MG63 (cell line): ENCODE measurements at regions not wholly inside any gene's neighbourhood (a gene's known extent, or its start where the extent isn't known, plus 50 kb on each side); places are given as distances from the start of the nearest gene placed in this dataset.
A peak's percentile ranks its signal among the peaks of the same experiment; 100 is the strongest.
"Not testable (repeated sequence)": the region's sequence is repeated elsewhere in the genome, so short reads cannot be mapped to it uniquely, and the experiment has no call there.

Experiments used
- DNase-seq: peaks from one replicate; pipeline ENCODE4 v3.0.0-alpha.2; 2020
- H3K27me3 ChIP-seq: fragments of 250-450 bp; sonication (Bioruptor Pico); 2 replicates; pipeline ENCODE4 v1.5.1; 2020; ENCODE audit warnings: mild to moderate bottlenecking, moderate library complexity
- H3K36me3 ChIP-seq: fragments of 250-450 bp; sonication (Bioruptor Pico); 2 replicates; pipeline ENCODE4 v1.5.1; 2020; ENCODE audit warnings: mild to moderate bottlenecking, moderate library complexity
- H3K4me3 ChIP-seq: fragments of 250-450 bp; sonication (Bioruptor Pico); 2 replicates; pipeline ENCODE4 v1.5.1; 2020; ENCODE audit warnings: mild to moderate bottlenecking, moderate library complexity
- H3K9me3 ChIP-seq: fragments of 250-450 bp; sonication (Bioruptor Pico); 2 replicates; pipeline ENCODE4 v1.5.1; 2020; ENCODE audit warnings: mild to moderate bottlenecking, moderate library complexity

DNA sequence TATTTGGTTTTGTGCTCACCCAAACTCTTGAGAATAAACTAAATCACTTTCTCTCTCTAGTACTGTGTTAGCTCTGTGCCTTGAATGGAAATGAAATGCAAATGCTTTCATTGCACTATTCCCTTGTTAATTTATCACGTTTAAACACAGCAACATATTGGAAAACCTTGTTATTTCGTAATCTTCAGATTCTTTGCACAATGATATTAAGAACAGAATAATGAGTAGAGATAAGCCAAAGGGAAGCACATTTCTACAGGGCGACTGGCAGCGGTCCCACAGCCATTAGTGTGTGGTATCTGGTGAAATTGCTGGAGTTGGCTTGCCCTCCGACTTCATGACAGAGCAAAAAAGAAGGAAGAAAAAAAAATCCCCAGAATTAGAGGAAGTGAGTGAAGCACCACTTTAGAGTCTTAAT is 166.1 kb upstream of the E2F7 start:
- H3K36me3 ChIP-seq = no peaks in the 10 kb centered on the region
- H3K27me3 ChIP-seq = no peaks in the 10 kb centered on the region
- no peaks in the 10 kb centered on the region for H3K9me3 ChIP-seq
- H3K4me3 ChIP-seq = no peak overlapping the region
- DNase-seq = peak; percentile 64

DNA sequence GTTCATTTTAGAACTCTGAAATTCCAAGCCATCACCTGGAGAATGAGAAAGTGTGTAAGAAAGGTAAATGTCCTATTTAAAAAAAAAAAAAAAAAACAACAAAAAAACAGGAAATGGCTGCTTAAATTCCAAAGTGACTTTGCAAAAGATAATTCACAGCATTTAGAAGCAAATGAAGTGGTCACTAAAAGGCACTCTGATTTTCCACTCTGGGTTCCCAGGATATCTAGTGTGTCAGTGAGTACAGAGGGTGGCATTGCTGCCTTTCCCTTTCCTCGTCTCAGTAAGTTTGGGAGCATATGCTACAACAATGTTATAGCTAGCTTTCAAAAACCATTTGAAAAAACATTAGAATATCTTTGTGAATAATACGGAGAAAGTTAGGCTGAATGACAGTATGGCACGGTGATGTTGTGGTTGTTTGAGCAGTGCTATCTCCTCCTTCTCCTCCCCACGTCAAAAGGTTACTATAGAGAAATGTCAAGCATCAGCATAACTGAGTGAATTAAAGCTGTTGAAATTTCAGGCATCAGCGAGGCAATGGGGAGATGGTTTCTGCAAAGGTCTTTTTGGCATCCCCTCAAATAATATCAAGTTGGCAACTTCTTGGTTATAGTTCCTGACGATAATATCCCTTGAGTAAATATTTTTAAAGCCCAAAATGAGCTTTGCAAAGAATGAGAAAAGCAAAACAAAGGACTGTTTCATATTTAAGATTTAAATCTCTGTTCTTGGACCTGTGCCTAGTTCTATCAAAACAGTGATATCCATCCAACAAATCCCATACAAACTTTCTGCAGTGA is 164.5 kb upstream of the E2F7 start:
- no peak for DNase-seq
- no peaks in the 10 kb centered on the region for H3K9me3 ChIP-seq
- H3K4me3 ChIP-seq = no peak overlapping the region
- H3K36me3 ChIP-seq = no peaks in the 10 kb centered on the region
- H3K27me3 ChIP-seq = no peaks in the 10 kb centered on the region

- H3K27me3 ChIP-seq = no peaks in the 10 kb centered on the region
- H3K4me3 ChIP-seq = no peak overlapping the region
- no peaks in the 10 kb centered on the region for H3K36me3 ChIP-seq
- DNase-seq = no peak
- no peaks in the 10 kb centered on the region for H3K9me3 ChIP-seq
Observed at GRCh38 chr12:77228376-77228775, 163.0 kb upstream of the E2F7 start.

DNA sequence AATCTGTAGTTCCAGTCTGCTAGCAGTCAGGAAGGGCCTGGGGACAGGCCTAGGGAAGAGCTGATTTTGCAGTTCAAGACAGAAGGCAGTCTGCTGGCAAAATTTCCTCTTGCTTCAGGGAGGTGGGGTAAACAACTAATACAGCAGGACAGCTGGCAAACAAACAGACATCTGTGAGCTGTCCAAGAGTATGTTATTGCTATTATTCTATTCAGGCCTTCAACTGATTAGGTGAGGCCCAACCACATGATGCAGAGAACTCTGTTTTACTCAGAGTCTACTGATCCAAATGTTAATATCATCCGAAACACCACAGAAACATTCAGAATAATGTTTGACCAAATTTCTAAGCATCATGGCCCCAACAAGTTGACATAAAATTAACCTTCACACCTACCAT is 161.0 kb upstream of the E2F7 start:
- no peak for DNase-seq
- no peaks in the 10 kb centered on the region for H3K27me3 ChIP-seq

DNA sequence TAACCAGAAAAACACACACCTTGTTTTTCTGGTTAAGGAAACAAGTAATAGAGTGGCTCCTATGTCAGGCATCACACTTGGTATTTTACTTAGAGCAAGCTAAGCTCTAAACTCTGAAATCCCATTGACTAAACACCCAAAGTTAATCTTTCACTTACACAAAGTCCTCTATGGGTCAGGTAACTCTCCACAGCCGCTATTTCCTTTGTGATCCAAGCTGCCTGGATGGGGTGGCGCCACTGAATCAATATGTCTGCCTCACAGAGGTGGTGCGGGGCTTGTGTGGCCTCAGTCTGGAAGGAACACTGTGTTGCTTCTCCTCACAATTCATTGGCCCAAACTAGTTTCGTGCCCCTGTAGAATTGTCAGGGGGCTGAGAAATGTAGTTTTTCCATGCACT is 160.0 kb upstream of the E2F7 start:
- Histone ChIP-seq H3K9me3 (no peaks in the 10 kb centered on the region), H3K4me3 (no peak overlapping the region), H3K36me3 (no peaks in the 10 kb centered on the region), H3K27me3 (no peaks in the 10 kb centered on the region)
- no peak for DNase-seq

More for the DNA sequence above, 161.0 kb upstream of the E2F7 start:
- Histone ChIP-seq H3K36me3 (no peaks in the 10 kb centered on the region), H3K4me3 (no peak overlapping the region), H3K9me3 (no peaks in the 10 kb centered on the region)

DNA sequence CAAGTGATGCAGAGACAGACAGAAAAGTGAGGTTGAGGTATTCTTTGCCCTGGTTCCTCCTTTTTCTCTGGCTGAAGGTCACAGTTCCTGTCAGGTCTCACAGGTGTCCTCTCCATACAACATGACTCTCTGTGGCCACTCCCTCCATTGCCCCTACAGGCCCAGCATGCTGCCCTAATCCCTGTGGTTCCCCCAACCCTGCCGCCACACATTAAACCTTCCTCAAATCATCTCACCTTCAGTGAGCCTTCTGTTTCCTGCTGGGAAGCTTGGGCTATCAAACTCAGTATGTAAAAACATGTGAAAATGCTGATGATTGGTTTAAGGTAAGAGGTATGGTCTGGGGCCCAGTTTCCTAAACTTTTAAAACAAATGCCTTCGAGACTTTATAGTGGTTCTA is 159.0 kb upstream of the E2F7 start:
- no peaks in the 10 kb centered on the region for H3K9me3 ChIP-seq
- no peaks in the 10 kb centered on the region for H3K36me3 ChIP-seq
- no peak overlapping the region for H3K4me3 ChIP-seq
- no peak for DNase-seq
- H3K27me3 ChIP-seq = no peaks in the 10 kb centered on the region

DNA sequence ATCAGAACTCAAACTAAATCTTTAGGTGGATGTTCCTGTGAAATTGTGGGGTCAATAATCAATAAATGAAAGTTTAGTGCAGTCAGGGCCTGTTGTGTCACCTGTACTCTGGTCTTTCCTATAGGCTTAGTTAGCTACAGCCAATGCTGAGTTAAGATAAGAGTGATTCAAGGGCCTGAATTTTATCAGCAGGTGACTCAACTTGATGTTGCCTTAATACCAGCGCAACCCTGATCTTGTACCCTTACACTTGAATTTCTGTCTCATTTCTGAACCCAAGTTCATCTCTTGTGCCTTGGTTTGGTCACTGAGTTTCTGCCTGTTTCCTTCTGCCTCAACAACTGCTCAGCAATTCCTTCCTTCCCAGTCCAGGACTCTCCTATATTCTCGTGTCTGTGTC is 157.0 kb upstream of the E2F7 start:
- H3K9me3 ChIP-seq = no peaks in the 10 kb centered on the region
- H3K27me3 ChIP-seq = no peaks in the 10 kb centered on the region
- H3K36me3 ChIP-seq = no peaks in the 10 kb centered on the region
- H3K4me3 ChIP-seq = no peak overlapping the region
- DNase-seq = no peak

DNA sequence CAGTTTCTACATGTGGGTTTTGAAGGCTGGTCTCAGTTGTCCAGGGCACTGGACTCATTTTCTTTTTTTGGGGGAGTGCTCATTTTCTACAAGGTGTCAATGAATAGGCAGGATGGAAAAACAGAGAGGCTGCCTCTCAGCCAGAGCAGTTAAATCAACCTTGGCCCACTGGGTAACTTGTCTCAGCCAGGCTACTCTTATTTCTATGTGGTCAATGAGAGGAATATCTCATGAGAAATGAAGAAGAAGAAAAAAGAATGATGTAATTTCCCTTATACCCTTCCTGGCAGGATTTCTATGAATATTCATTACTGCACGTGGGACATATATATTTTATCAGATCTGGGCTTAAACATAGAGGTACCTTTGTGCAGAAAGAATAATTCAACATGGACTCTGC is 155.2 kb upstream of the E2F7 start:
- no peak for DNase-seq
- no peaks in the 10 kb centered on the region for H3K36me3 ChIP-seq
- H3K4me3 ChIP-seq = no peak overlapping the region
- no peaks in the 10 kb centered on the region for H3K9me3 ChIP-seq
- no peaks in the 10 kb centered on the region for H3K27me3 ChIP-seq

- Histone ChIP-seq H3K36me3 (no peaks in the 10 kb centered on the region), H3K27me3 (no peaks in the 10 kb centered on the region), H3K9me3 (no peaks in the 10 kb centered on the region), H3K4me3 (no peak overlapping the region)
- no peak for DNase-seq
Observed at GRCh38 chr12:77218278-77218677, 152.9 kb upstream of the E2F7 start.

DNA sequence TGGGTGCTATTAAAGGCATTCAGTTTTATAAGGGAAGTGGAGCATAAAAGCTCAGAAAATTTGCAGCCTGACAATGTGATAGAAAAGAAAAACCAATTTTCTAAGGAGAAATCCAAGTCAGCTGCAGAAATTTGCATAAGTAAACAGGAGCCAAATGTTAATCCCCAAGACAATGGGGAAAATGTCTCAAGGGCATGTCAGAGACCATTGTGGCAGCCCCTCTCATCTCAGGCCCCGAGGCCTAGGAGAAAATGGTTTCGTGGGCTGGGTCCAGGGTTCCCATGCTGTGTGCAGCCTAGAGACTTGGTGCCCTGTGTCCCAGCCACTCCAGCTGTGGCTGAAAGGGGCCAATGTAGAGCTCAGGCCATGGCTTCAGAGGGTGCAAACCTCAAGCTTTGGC is 150.8 kb upstream of the E2F7 start:
- H3K4me3 ChIP-seq, H3K9me3 ChIP-seq, DNase-seq, H3K27me3 ChIP-seq, H3K36me3 ChIP-seq: not testable (repeated sequence)

DNA sequence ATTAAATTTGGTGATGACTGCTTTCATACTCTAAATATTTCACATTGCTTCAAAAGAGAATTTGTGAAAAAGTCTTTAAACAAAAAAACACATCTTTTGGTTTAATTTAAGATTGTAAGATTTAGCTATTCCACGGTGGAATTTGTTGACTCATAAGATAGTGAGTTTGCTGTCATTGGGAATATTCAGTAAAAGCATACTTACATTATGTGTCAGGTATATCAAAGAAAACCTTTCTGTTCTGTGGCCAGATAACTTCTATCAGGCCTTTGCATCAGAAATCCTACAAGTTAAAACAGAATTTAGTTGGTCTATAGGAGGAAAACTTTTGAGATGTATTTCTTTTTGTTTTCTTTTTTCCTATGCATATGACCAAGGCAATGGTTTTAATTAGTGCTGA is 148.8 kb upstream of the E2F7 start:
- no peak overlapping the region for H3K4me3 ChIP-seq
- no peaks in the 10 kb centered on the region for H3K36me3 ChIP-seq
- no peaks in the 10 kb centered on the region; the same call in 1 of the 2 replicates for H3K9me3 ChIP-seq
- no peak for DNase-seq
- no peaks in the 10 kb centered on the region for H3K27me3 ChIP-seq

- Histone ChIP-seq H3K9me3 (no peaks in the 10 kb centered on the region; the same call in 1 of the 2 replicates), H3K36me3 (no peaks in the 10 kb centered on the region), H3K4me3 (no peak overlapping the region), H3K27me3 (no peaks in the 10 kb centered on the region)
- no peak for DNase-seq
Observed at GRCh38 chr12:77213319-77213718, 147.9 kb upstream of the E2F7 start.

GRCh38 chr12:77210724-77211123 is 145.4 kb upstream of the E2F7 start:
- H3K9me3 ChIP-seq = no peaks in the 10 kb centered on the region; the same call in 1 of the 2 replicates
- no peaks in the 10 kb centered on the region for H3K27me3 ChIP-seq
- no peak overlapping the region for H3K4me3 ChIP-seq
- H3K36me3 ChIP-seq = no peaks in the 10 kb centered on the region
- DNase-seq = no peak

- Histone ChIP-seq H3K4me3 (no peak overlapping the region), H3K27me3 (no peaks in the 10 kb centered on the region), H3K9me3 (no peaks in the 10 kb centered on the region), H3K36me3 (no peaks in the 10 kb centered on the region)
- no peak for DNase-seq
Observed at GRCh38 chr12:77204083-77204482, 138.7 kb upstream of the E2F7 start.

- Histone ChIP-seq H3K4me3 (no peak overlapping the region), H3K36me3 (no peaks in the 10 kb centered on the region), H3K9me3 (no peaks in the 10 kb centered on the region; the same call in 1 of the 2 replicates), H3K27me3 (no peaks in the 10 kb centered on the region)
- no peak for DNase-seq
Observed at GRCh38 chr12:77202457-77203060, 137.2 kb upstream of the E2F7 start.

GRCh38 chr12:77189901-77190416 is 124.6 kb upstream of the E2F7 start:
- Histone ChIP-seq H3K9me3 (no peaks in the 10 kb centered on the region), H3K4me3 (no peak overlapping the region), H3K27me3 (peaks cover 4% of the 10 kb centered on the region; the same call in 1 of the 2 replicates), H3K36me3 (no peaks in the 10 kb centered on the region)
- no peak for DNase-seq

DNA sequence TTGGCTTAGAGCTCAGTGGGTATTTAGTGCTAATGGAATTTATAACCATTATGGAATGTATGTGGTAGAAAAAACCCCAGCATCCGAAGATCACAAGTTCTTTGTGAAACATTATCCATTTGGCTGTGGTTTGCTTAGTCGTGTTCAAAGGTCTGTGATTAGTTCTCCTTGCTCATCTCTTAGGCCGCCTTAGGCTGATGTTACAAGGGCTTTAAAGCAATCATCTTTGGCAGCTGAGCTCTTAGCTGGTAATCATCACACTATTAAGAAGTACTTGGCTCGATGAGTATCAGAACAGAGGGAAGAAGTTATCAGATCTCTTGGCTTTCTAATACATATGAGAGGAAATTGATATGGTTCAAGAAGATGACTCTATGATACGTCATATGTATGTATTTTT is 124.1 kb upstream of the E2F7 start:
- H3K4me3 ChIP-seq = no peak overlapping the region
- H3K27me3 ChIP-seq = peaks cover 4% of the 10 kb centered on the region; the same call in 1 of the 2 replicates
- no peaks in the 10 kb centered on the region for H3K9me3 ChIP-seq
- peak; percentile 31 for DNase-seq
- no peaks in the 10 kb centered on the region for H3K36me3 ChIP-seq

GRCh38 chr12:77179515-77179914 is 114.1 kb upstream of the E2F7 start:
- H3K9me3 ChIP-seq = no peaks in the 10 kb centered on the region
- no peaks in the 10 kb centered on the region for H3K27me3 ChIP-seq
- H3K36me3 ChIP-seq = no peaks in the 10 kb centered on the region
- H3K4me3 ChIP-seq = no peak overlapping the region
- no peak for DNase-seq
